ENCODE measurements at regions not wholly inside any gene's neighbourhood (a gene's known extent, or its start where the extent isn't known, plus 50 kb on each side); places are given as distances from the start of the nearest gene placed in this dataset.

DNA sequence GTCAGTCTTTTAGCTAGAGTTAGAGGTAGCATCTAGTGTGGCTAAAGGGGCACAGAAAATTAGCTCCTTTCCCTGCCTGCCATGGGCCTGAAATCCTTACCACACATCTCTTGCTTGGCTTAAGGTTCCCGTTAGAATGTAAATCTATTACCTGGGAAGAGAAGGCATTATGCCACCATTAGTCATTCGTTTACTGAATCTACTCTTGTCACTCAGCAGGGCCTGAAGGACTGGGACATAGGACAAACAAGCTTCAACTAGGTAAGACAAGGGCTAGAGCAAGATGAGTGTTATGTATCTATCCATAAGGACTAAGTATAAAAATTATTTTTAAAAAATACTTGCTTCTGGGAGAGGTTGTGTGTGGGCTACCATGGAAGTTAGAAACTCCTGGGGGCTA is 112.4 kb downstream of the CT47B1 start:
- no peak overlapping the region for H3K4me3 ChIP-seq
- no peaks in the 10 kb centered on the region for H3K4me1 ChIP-seq
- H3K27me3 ChIP-seq: no peaks in the 10 kb centered on the region
- H3K36me3 ChIP-seq: no peaks in the 10 kb centered on the region
- intact Hi-C loops (cut with DNase I; ENCODE audit: low total_unique reads): no loop called here
- TF ChIP-seq, protein P1, sequence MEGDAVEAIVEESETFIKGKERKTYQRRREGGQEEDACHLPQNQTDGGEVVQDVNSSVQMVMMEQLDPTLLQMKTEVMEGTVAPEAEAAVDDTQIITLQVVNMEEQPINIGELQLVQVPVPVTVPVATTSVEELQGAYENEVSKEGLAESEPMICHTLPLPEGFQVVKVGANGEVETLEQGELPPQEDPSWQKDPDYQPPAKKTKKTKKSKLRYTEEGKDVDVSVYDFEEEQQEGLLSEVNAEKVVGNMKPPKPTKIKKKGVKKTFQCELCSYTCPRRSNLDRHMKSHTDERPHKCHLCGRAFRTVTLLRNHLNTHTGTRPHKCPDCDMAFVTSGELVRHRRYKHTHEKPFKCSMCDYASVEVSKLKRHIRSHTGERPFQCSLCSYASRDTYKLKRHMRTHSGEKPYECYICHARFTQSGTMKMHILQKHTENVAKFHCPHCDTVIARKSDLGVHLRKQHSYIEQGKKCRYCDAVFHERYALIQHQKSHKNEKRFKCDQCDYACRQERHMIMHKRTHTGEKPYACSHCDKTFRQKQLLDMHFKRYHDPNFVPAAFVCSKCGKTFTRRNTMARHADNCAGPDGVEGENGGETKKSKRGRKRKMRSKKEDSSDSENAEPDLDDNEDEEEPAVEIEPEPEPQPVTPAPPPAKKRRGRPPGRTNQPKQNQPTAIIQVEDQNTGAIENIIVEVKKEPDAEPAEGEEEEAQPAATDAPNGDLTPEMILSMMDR (IDR thresholded peaks at IDR 0.05): no peak
- DNase-seq: no peak
- WGBS, 5 donors: 33 to 62% (median 52%) methylated on average over 1 to 2 of the region's 2 CpGs
- no peaks in the 10 kb centered on the region for H3K9me3 ChIP-seq
- H3K27ac ChIP-seq: no peak overlapping the region

DNA sequence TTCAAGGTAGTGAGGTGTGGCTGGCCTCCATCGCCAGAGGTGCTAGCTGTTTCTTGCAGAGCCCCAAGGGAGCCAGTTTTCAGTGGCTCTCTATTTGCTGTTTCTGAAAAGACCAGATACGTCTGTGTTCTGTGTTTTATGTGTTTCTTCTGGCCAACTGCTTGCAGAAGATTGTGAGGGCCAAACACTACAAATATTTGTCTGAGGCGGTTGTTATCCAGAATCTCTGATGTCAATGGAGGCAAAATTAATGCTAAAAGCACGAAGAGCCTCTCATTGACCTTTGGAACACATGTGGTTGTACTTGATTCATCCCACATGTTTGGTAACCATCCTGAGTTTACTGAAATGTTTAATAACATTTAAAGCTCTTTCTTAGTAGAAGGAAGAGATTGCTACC is 113.9 kb downstream of the CT47B1 start:
- H3K27me3 ChIP-seq: no peaks in the 10 kb centered on the region
- TF ChIP-seq EP300 (IDR thresholded peaks at IDR 0.05) (no peak), POLR2AphosphoS5 (IDR thresholded peaks at IDR 0.05) (no peak), POLR2A (IDR thresholded peaks at IDR 0.05) (no peak)
- TF ChIP-seq, protein P1 (IDR thresholded peaks at IDR 0.05): no peak
- H3K36me3 ChIP-seq: no peaks in the 10 kb centered on the region
- DNase-seq: peak in 1 of 2 donors; percentile 55
- intact Hi-C loops (cut with DNase I; ENCODE audit: low total_unique reads): no loop called here
- WGBS, 5 donors: 41 to 66% (median 47%) methylated on average over 4 of the region's 4 CpGs
- H3K4me3 ChIP-seq: no peak overlapping the region
- no peaks in the 10 kb centered on the region for H3K9me3 ChIP-seq
- no peak overlapping the region for H3K27ac ChIP-seq
- H3K4me1 ChIP-seq: no peaks in the 10 kb centered on the region

DNA sequence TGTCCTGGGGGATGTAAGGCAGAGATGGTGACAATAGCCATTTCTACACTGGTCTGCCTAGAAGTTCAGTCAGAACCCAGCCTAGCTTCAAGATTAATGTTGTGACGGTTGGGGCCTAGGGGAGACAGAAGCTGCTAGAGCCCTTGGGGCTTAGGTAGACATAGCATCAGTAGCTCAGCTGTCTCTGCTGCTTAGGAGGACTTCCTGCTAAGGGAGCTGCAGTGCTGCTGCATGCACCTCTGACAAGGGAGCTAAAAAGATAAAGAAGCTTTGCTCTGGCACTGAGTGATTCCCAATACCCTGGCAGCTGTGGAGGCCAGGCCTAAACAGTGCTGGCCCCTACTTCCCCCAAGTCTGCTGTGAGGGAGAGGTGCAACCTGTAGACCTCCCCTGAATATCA is 116.0 kb downstream of the CT47B1 start:
- intact Hi-C loops (cut with DNase I; ENCODE audit: low total_unique reads): no loop called here
- 67 to 93% (median 87%) methylated on average over 1 of the region's 1 CpG; no CpG with 5 or more reads in 1 of the 5 donors for WGBS, 5 donors
- no peak overlapping the region for H3K27ac ChIP-seq

DNA sequence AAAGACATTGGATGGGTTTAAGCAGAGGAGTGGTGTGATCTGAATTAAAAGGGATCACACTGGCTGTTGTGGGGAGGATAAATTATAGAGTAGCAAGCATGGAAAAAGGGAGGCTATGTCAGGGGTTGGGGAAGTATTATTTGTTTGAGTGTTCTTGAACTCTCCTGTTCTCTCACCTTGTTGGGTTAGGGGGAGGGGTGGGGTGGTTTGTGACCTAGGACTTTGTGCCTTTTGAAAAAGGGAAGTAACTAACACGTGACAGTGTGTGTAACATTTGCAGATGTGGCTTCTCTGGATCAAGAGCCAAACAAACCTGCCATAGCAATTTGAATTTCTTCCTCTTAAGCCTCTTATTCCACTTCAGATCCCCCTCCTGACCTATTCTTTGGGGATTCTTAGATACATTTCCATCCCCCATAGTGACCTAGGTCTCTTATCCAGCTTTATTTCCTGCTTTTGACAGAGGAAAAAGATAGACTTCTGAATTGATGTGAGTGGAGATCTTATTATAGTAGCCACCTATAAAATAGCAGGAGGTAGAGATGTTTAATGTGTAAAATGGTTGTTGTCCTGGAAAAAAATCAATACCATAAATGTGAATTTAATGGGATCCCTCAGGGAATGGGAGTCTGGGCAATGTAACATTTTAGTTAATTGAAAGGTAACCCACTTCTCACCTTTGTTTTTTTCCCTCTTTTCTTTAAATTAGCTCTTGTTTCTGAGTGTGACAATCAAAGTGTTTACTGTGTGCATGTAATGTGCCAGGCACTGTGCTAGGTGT is 120.4 kb downstream of the CT47B1 start:
- intact Hi-C loops (cut with DNase I; ENCODE audit: low total_unique reads): no loop called here
- DNase-seq: peak in 1 of 2 donors; percentile 59
- no peaks in the 10 kb centered on the region for H3K4me1 ChIP-seq

More for the DNA sequence above, 116.0 kb downstream of the CT47B1 start:
- no peak for DNase-seq
- Histone ChIP-seq H3K9me3 (no peaks in the 10 kb centered on the region), H3K36me3 (no peaks in the 10 kb centered on the region), H3K27me3 (no peaks in the 10 kb centered on the region), H3K4me1 (no peaks in the 10 kb centered on the region), H3K4me3 (no peak overlapping the region)
- no peak for TF ChIP-seq EP300 (IDR thresholded peaks at IDR 0.05)
- TF ChIP-seq POLR2A (IDR thresholded peaks at IDR 0.05): no peak
- TF ChIP-seq, protein P1 (IDR thresholded peaks at IDR 0.05): no peak
- TF ChIP-seq POLR2AphosphoS5 (IDR thresholded peaks at IDR 0.05): no peak

More for the DNA sequence above, 120.4 kb downstream of the CT47B1 start:
- H3K4me3 ChIP-seq: no peak overlapping the region
- no peaks in the 10 kb centered on the region for H3K9me3 ChIP-seq
- H3K27me3 ChIP-seq: no peaks in the 10 kb centered on the region
- no peak for TF ChIP-seq POLR2A (IDR thresholded peaks at IDR 0.05)
- TF ChIP-seq, protein P1 (IDR thresholded peaks at IDR 0.05): no peak
- no peak for TF ChIP-seq POLR2AphosphoS5 (IDR thresholded peaks at IDR 0.05)
- no peak for TF ChIP-seq EP300 (IDR thresholded peaks at IDR 0.05)
- WGBS, 5 donors: 6 to 25% (median 17%) methylated on average over 1 of the region's 1 CpG
- no peaks in the 10 kb centered on the region for H3K36me3 ChIP-seq
- no peak overlapping the region for H3K27ac ChIP-seq

Measured in stomach (tissue), 8 donors.